ENCODE measurements at regions not wholly inside any gene's neighbourhood (a gene's known extent, or its start where the extent isn't known, plus 50 kb on each side); places are given as distances from the start of the nearest gene placed in this dataset.

- Histone ChIP-seq H4K20me1 (replicated peaks in 1 of 2; ENCODE audit: control insufficient read depth in 1 of 2, insufficient read depth in 2 of 2, low read length in 2 of 2) (no peaks in the 10 kb centered on the region), H4K8ac (ENCODE audit: extremely low read depth, insufficient read depth, low read length) (no peak overlapping the region), H3K79me2 (ENCODE audit: control insufficient read depth in 1 of 2, insufficient read depth in 2 of 2, low read length in 2 of 2) (no peaks in the 10 kb centered on the region), H2BK15ac (ENCODE audit: low read length) (no peak overlapping the region), H2BK5ac (ENCODE audit: low read depth, low read length) (no peak overlapping the region), H3K9ac (replicated peaks in 1 of 4; ENCODE audit: extremely low read depth in 1 of 4, low read depth in 3 of 4, low read length in 3 of 4) (no peak overlapping the region), H3K36me3 (ENCODE audit: control insufficient read depth in 2 of 4, insufficient read depth in 4 of 4, low read length in 3 of 4) (no peaks in the 10 kb centered on the region), H2BK12ac (ENCODE audit: low read depth, low read length) (no peak overlapping the region), H3K4ac (replicated peaks; ENCODE audit: insufficient read length, low read depth, low read length) (no peak overlapping the region), H3K14ac (ENCODE audit: insufficient read length) (no peak overlapping the region), H3K23me2 (ENCODE audit: low read depth, low read length) (no peaks in the 10 kb centered on the region), H3K27me3 (replicated peaks in 1 of 4; ENCODE audit: control insufficient read depth in 3 of 4, extremely low read depth in 1 of 4, insufficient read depth in 3 of 4, low read length in 3 of 4) (no peaks in the 10 kb centered on the region), H4K91ac (replicated peaks; ENCODE audit: insufficient read length, low read length) (no peak overlapping the region), H2BK20ac (ENCODE audit: low read length) (no peak overlapping the region), H3K4me1 (replicated peaks in 1 of 4; ENCODE audit: control insufficient read depth in 3 of 4, insufficient read depth in 4 of 4, low read length in 3 of 4) (no peaks in the 10 kb centered on the region), H3K23ac (ENCODE audit: insufficient read length) (no peak overlapping the region), H2BK120ac (replicated peaks; ENCODE audit: low read depth, low read length) (no peak overlapping the region), H4K5ac (ENCODE audit: insufficient read length, low read depth, low read length) (no peak overlapping the region), H2AK5ac (ENCODE audit: low read depth, low read length) (no peak overlapping the region), H2AFZ (ENCODE audit: low read length) (no peak overlapping the region), H3K4me3 (ENCODE audit: extremely low read depth in 1 of 4, insufficient read depth in 2 of 4, low read depth in 3 of 4, low read length in 4 of 4) (no peak overlapping the region), H3K56ac (replicated peaks; ENCODE audit: insufficient read length, low read depth, low read length) (no peak overlapping the region), H3K9me3 (ENCODE audit: insufficient read depth in 2 of 2, low read depth in 1 of 2, low read length in 1 of 2) (no peaks in the 10 kb centered on the region), H3K18ac (ENCODE audit: extremely low read depth, low read length) (no peak overlapping the region), H3K4me2 (ENCODE audit: insufficient read depth in 1 of 2, low read depth in 2 of 2, low read length in 2 of 2) (no peak overlapping the region), H3K27ac (ENCODE audit: low read depth, low read length) (no peak overlapping the region), H3K79me1 (ENCODE audit: low read depth, low read length) (no peaks in the 10 kb centered on the region)
- DNase-seq (ENCODE audit: low read depth in 1 of 2, low spot score in 2 of 2) (no peak), FAIRE-seq (no peak)
- ChIA-PET POLR2A (ENCODE audit: partially characterized antibody) (no interaction called here), CTCF (ENCODE audit: partially characterized antibody) (interaction anchor here (1.9 kb wide), 1 partner anchor 299 kb away, joined by 5 read pairs; no protein-coding TSS in a partner anchor)
- 88% methylated on average over 5 of the region's 5 CpGs; no CpG with 5 or more reads in 1 of the 2 experiments for WGBS, 2 experiments (ENCODE audit: extremely low coverage in 1 of 2, insufficient coverage in 1 of 2, insufficient read length in 1 of 2, insufficient replicate concordance in 2 of 2, low coverage in 1 of 2, low lambda C conversion rate in 2 of 2, missing lambda C conversion rate in 1 of 2)
- TF ChIP-seq KDM4A (IDR thresholded peaks at IDR 0.05; ENCODE audit: low read depth, low read length, severe bottlenecking) = no peak
- no peak for TF ChIP-seq CREB1 (IDR thresholded peaks at IDR 0.05)
- no peak for TF ChIP-seq BCL11A (IDR thresholded peaks at IDR 0.05; ENCODE audit: low read depth in 2 of 2, low read length in 2 of 2)
- no peak for TF ChIP-seq KDM1A (IDR thresholded peaks at IDR 0.05; ENCODE audit: borderline replicate concordance, low read length)
- no peak for TF ChIP-seq GABPA (IDR thresholded peaks at IDR 0.05; ENCODE audit: borderline replicate concordance, insufficient read depth, low read length)
- no peak for TF ChIP-seq EGR1 (IDR thresholded peaks at IDR 0.05; ENCODE audit: borderline replicate concordance, low read depth, low read length)
- no peak for TF ChIP-seq POLR2AphosphoS5 (IDR thresholded peaks at IDR 0.05; ENCODE audit: low read depth, low read length)
- no peak for TF ChIP-seq CTCF (IDR thresholded peaks at IDR 0.05; ENCODE audit: control extremely low read depth in 1 of 3, insufficient read depth in 1 of 3, low read depth in 1 of 3, low read length in 3 of 3)
These were observed 218.6 kb downstream of the KCNE4 start for GRCh38 chr2:223270548-223270947.

Data from H1 (cell line).